H9 (cell line): ENCODE measurements at regions not wholly inside any gene's neighbourhood (a gene's known extent, or its start where the extent isn't known, plus 50 kb on each side); places are given as distances from the start of the nearest gene placed in this dataset.
A peak's percentile ranks its signal among the peaks of the same experiment; 100 is the strongest.

ENCODE experiments used
- DNase-seq: peaks from one replicate; pipeline ENCODE4 v3.0.0-alpha.2; 2017
- H2AFZ ChIP-seq: one replicate; pipeline ENCODE4 v1.6.1; 2013; ENCODE audit warnings: mild to moderate bottlenecking, low read length, control low read depth, moderate library complexity
- H2AK5ac ChIP-seq: 2 replicates; pipeline ENCODE4 v1.6.1; 2013; ENCODE audit warnings: low read length, control low read depth, mixed read lengths; ENCODE audit not compliant: insufficient read length
- H2BK120ac ChIP-seq: one replicate; pipeline ENCODE4 v1.6.1; 2013; ENCODE audit warnings: low read depth, mild to moderate bottlenecking, low read length, control low read depth, inconsistent platforms; ENCODE audit not compliant: poor library complexity, severe bottlenecking
- H2BK12ac ChIP-seq: 2 replicates; pipeline ENCODE4 v1.6.1; 2013; ENCODE audit warnings: low read length, control low read depth, mixed read lengths, low read depth; ENCODE audit not compliant: insufficient read length
- H2BK15ac ChIP-seq: 2 replicates; pipeline ENCODE4 v1.6.1; 2013; ENCODE audit warnings: low read depth, low read length, control low read depth
- H2BK20ac ChIP-seq: one replicate; pipeline ENCODE4 v1.6.1; 2013; ENCODE audit warnings: low read depth, mild to moderate bottlenecking, low read length, control low read depth, inconsistent platforms; ENCODE audit not compliant: poor library complexity, severe bottlenecking
- H2BK5ac ChIP-seq: 2 replicates; pipeline ENCODE4 v1.6.1; 2013; ENCODE audit warnings: low read length, control low read depth, mixed read lengths; ENCODE audit not compliant: insufficient read length
- H3K14ac ChIP-seq: 2 replicates; pipeline ENCODE4 v1.6.1; 2013; ENCODE audit warnings: low read length, control low read depth; ENCODE audit not compliant: insufficient read depth
- H3K18ac ChIP-seq: 2 replicates; pipeline ENCODE4 v1.6.1; 2013; ENCODE audit warnings: low read depth, mild to moderate bottlenecking, mixed read lengths, low read length, control low read depth; ENCODE audit not compliant: insufficient read length
- H3K23ac ChIP-seq: 2 replicates; pipeline ENCODE4 v1.6.1; 2013; ENCODE audit warnings: low read length, control low read depth, mixed read lengths, low read depth; ENCODE audit not compliant: insufficient read length
- H3K23me2 ChIP-seq: 2 replicates; pipeline ENCODE4 v1.6.1; 2013; ENCODE audit warnings: low read depth, mild to moderate bottlenecking, mixed read lengths, low read length, control low read depth; ENCODE audit not compliant: insufficient read length, poor library complexity, severe bottlenecking
- H3K27ac ChIP-seq: 2 replicates; pipeline ENCODE4 v1.5.1; 2013; ENCODE audit warnings: low read length, control low read depth, mixed read lengths, low read depth; ENCODE audit not compliant: insufficient read length
- H3K27me3 ChIP-seq: 2 replicates; pipeline ENCODE4 v1.6.1; 2013; ENCODE audit warnings: low read length, control low read depth, inconsistent platforms; ENCODE audit not compliant: insufficient read depth
- H3K4ac ChIP-seq: 2 replicates; pipeline ENCODE4 v1.6.1; 2013; ENCODE audit warnings: low read depth, mild to moderate bottlenecking, control low read depth, inconsistent platforms, low read length, moderate library complexity
- H3K4me1 ChIP-seq: 2 replicates; pipeline ENCODE4 v1.6.1; 2013; ENCODE audit warnings: low read length, control low read depth, inconsistent platforms; ENCODE audit not compliant: insufficient read depth
- H3K4me2 ChIP-seq: 2 replicates; pipeline ENCODE4 v1.6.1; 2013; ENCODE audit warnings: low read length, control low read depth, mixed read lengths; ENCODE audit not compliant: insufficient read length, insufficient read depth
- H3K56ac ChIP-seq: 2 replicates; pipeline ENCODE4 v1.6.1; 2013; ENCODE audit warnings: low read depth, mild to moderate bottlenecking, mixed read lengths, low read length, control low read depth; ENCODE audit not compliant: insufficient read length
- H3K79me1 ChIP-seq: 2 replicates; pipeline ENCODE4 v1.6.1; 2013; ENCODE audit warnings: low read depth, mild to moderate bottlenecking, moderate library complexity, low read length, control low read depth, inconsistent platforms; ENCODE audit not compliant: insufficient read depth, poor library complexity, severe bottlenecking
- H3K79me2 ChIP-seq: 2 replicates; pipeline ENCODE4 v1.6.1; 2013; ENCODE audit warnings: low read length, control low read depth, inconsistent platforms; ENCODE audit not compliant: insufficient read depth
- H3K9ac ChIP-seq: 2 replicates; pipeline ENCODE4 v1.6.1; 2013; ENCODE audit warnings: low read length, control low read depth, mixed read lengths; ENCODE audit not compliant: insufficient read length; ENCODE audit errors: extremely low read depth
- H3K9me3 ChIP-seq: one replicate; pipeline ENCODE4 v1.6.1; 2013; ENCODE audit warnings: low read depth, low read length, inconsistent platforms; ENCODE audit not compliant: control insufficient read depth
- H3T11ph ChIP-seq: one replicate; pipeline ENCODE4 v1.6.1; 2013; ENCODE audit warnings: mild to moderate bottlenecking, low read length, control low read depth, inconsistent platforms
- H4K20me1 ChIP-seq: one replicate; pipeline ENCODE4 v1.6.1; 2013; ENCODE audit not compliant: control insufficient read depth, insufficient read length, insufficient read depth
- H4K5ac ChIP-seq: 2 replicates; pipeline ENCODE4 v1.6.1; 2013; ENCODE audit warnings: low read depth, mild to moderate bottlenecking, mixed read lengths, low read length, control low read depth; ENCODE audit not compliant: insufficient read length
- H4K8ac ChIP-seq: replicated peaks from 2 replicates; pipeline ENCODE4 v1.6.1; 2013; ENCODE audit warnings: low read length, control low read depth, mixed read lengths, low read depth; ENCODE audit not compliant: insufficient read length
- H4K91ac ChIP-seq: 2 replicates; pipeline ENCODE4 v1.6.1; 2013; ENCODE audit warnings: low read depth, mild to moderate bottlenecking, moderate library complexity, mixed read lengths, low read length, control low read depth; ENCODE audit not compliant: insufficient read length
- H3K27ac Mint-ChIP-seq, 3 experiments: 2 replicates in 2 of 3; 3 replicates in 1 of 3; pipeline ENCODE4 v1.8.0; 2020 to 2021; ENCODE audit warnings: mixed read lengths in 3 of 3, mild to moderate bottlenecking in 1 of 3, moderate library complexity in 1 of 3
- H3K27me3 Mint-ChIP-seq: 2 replicates; pipeline ENCODE4 v1.8.0; 2021; ENCODE audit warnings: low read depth, mild to moderate bottlenecking, moderate library complexity, mixed read lengths
- H3K36me3 Mint-ChIP-seq, 3 experiments: 2 replicates in 2 of 3; 3 replicates in 1 of 3; pipeline ENCODE4 v1.8.0; 2020 to 2021; ENCODE audit warnings: low read depth in 3 of 3, mixed read lengths in 3 of 3; ENCODE audit not compliant: insufficient read depth in 1 of 3
- H3K4me1 Mint-ChIP-seq, 2 experiments: 2 replicates each; pipeline ENCODE4 v1.8.0; 2020; ENCODE audit warnings: mixed read lengths in 2 of 2
- H3K4me3 Mint-ChIP-seq, 2 experiments: 2 replicates in 1 of 2; 3 replicates in 1 of 2; pipeline ENCODE4 v1.8.0; 2020 to 2021; ENCODE audit warnings: mild to moderate bottlenecking in 2 of 2, mixed read lengths in 2 of 2, moderate library complexity in 1 of 2
- H3K9me3 Mint-ChIP-seq, 2 experiments: 2 replicates in 1 of 2; 3 replicates in 1 of 2; pipeline ENCODE4 v1.8.0; 2020; ENCODE audit warnings: mild to moderate bottlenecking in 2 of 2, mixed read lengths in 2 of 2, moderate library complexity in 1 of 2
- WGBS: extraction: QIAGEN DNeasy Blood & Tissue Kit; methylation state at CpG from one replicate; pipeline ENCODE4 v1.1.7; 2013; ENCODE audit warnings: missing lambda C conversion rate, low lambda C conversion rate, mixed read lengths; ENCODE audit not compliant: insufficient read length; ENCODE audit errors: extremely low coverage; 5-methylcytosine and 5-hydroxymethylcytosine counted together
- TF ChIP-seq, protein P1 (sequence below): fragments of 200-600 bp; sonication (generic); conservative IDR thresholded peaks from 3 replicates; pipeline ENCODE4 v1.8.0; 2021; ENCODE audit warnings: antibody characterized with exemption, mild to moderate bottlenecking

DNA sequence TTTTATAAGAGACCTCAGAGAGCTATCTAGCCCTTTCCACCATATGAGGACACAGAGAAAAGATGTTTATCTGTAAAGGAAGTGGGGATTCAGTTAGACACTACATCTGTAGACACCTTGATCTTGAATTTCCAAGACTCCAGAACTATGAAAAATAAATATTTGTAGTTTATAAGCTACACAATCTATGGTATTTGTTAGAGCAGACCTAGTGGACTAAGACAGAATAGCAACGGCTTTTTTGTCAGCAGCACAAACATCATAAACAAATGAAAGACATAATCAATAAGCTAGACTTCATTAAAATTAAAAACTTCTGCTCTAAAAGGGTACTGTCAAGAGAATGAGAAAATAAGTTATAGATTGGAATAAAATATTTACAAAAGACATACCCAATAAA is 810.1 kb downstream of the FSCB start:
- DNase-seq, result no peak
- Histone ChIP-seq H3K27me3 (no peaks in the 10 kb centered on the region), H4K5ac (no peak overlapping the region), H3K23ac (no peak overlapping the region), H3T11ph (no peak overlapping the region), H3K4ac (no peak overlapping the region), H3K79me2 (no peaks in the 10 kb centered on the region), H2BK20ac (no peak overlapping the region), H3K79me1 (no peaks in the 10 kb centered on the region), H4K20me1 (no peaks in the 10 kb centered on the region), H2AK5ac (no peak overlapping the region), H3K4me2 (no peak overlapping the region), H3K56ac (no peak overlapping the region), H3K27ac (no peak overlapping the region), H3K18ac (no peak overlapping the region), H2BK15ac (no peak overlapping the region), H3K14ac (no peak overlapping the region), H3K9me3 (no peaks in the 10 kb centered on the region), H2BK120ac (no peak overlapping the region), H2BK12ac (no peak overlapping the region), H4K8ac (no peak overlapping the region), H3K9ac (no peak overlapping the region), H3K23me2 (no peaks in the 10 kb centered on the region), H2AFZ (no peak overlapping the region), H3K4me1 (no peaks in the 10 kb centered on the region), H4K91ac (no peak overlapping the region), H2BK5ac (no peak overlapping the region)
- Mint-ChIP-seq H3K36me3 (peaks cover 3 to 10% (median 4%) of the 10 kb centered on the region in 3 experiments; a peak in 6 of 7 replicates), H3K4me3 (no peak overlapping the region), H3K27me3 (no peaks in the 10 kb centered on the region), H3K9me3 (peaks cover 5 to 12% of the 10 kb centered on the region in 2 experiments; a peak in 4 of 5 replicates), H3K4me1 (no peaks in the 10 kb centered on the region), H3K27ac (no peak overlapping the region)
- TF ChIP-seq, protein P1, sequence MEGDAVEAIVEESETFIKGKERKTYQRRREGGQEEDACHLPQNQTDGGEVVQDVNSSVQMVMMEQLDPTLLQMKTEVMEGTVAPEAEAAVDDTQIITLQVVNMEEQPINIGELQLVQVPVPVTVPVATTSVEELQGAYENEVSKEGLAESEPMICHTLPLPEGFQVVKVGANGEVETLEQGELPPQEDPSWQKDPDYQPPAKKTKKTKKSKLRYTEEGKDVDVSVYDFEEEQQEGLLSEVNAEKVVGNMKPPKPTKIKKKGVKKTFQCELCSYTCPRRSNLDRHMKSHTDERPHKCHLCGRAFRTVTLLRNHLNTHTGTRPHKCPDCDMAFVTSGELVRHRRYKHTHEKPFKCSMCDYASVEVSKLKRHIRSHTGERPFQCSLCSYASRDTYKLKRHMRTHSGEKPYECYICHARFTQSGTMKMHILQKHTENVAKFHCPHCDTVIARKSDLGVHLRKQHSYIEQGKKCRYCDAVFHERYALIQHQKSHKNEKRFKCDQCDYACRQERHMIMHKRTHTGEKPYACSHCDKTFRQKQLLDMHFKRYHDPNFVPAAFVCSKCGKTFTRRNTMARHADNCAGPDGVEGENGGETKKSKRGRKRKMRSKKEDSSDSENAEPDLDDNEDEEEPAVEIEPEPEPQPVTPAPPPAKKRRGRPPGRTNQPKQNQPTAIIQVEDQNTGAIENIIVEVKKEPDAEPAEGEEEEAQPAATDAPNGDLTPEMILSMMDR, result peak; percentile 45; the same call in 2 of the 3 replicates
- no CpG with 5 or more reads among the region's 1 CpG for WGBS
